ENCODE measurements at regions not wholly inside any gene's neighbourhood (a gene's known extent, or its start where the extent isn't known, plus 50 kb on each side); places are given as distances from the start of the nearest gene placed in this dataset.
"Not testable (repeated sequence)": the region's sequence is repeated elsewhere in the genome, so short reads cannot be mapped to it uniquely, and the experiment has no call there.

- H2AFZ ChIP-seq (ENCODE audit: insufficient read depth, low read depth, low read length, poor library complexity, severe bottlenecking), result no peak overlapping the region
- no peaks in the 10 kb centered on the region for H3K27me3 ChIP-seq (ENCODE audit: control insufficient read depth in 2 of 2, insufficient read depth in 2 of 2, low read length in 2 of 2)
- H3K9me3 ChIP-seq (replicated peaks in 1 of 2; ENCODE audit: control insufficient read depth in 1 of 2, insufficient read depth in 1 of 2, low read length in 2 of 2), result no peaks in the 10 kb centered on the region
- no peaks in the 10 kb centered on the region for H4K20me1 ChIP-seq (ENCODE audit: insufficient read depth, low read length)
- H3K9ac ChIP-seq (ENCODE audit: insufficient read depth, low read length, poor library complexity, severe bottlenecking), result no peak overlapping the region
- H3K27me3 Mint-ChIP-seq (ENCODE audit: low read depth in 3 of 3), result peaks cover 0 to 3% (median 1%) of the 10 kb centered on the region in 3 donors
- no peaks in the 10 kb centered on the region for H3K4me1 ChIP-seq (ENCODE audit: control insufficient read depth in 1 of 2, insufficient read depth in 2 of 2, low read length in 2 of 2)
- no peaks in the 10 kb centered on the region for H3K36me3 Mint-ChIP-seq
- no peak overlapping the region for H3K27ac Mint-ChIP-seq
- DNase-seq, result no peak
- H3K27ac ChIP-seq (ENCODE audit: low read depth in 1 of 2, low read length in 2 of 2), result no peak overlapping the region
- H3K9me3 Mint-ChIP-seq, result peaks cover 0 to 6% (median 4%) of the 10 kb centered on the region in 7 donors
- H3K4me3 ChIP-seq (replicated peaks in 1 of 3; ENCODE audit: low read depth in 2 of 3, low read length in 3 of 3), result no peak overlapping the region
- no peak overlapping the region for H3K4me2 ChIP-seq (replicated peaks; ENCODE audit: extremely low read depth, low read length, poor library complexity, severe bottlenecking)
- H3K36me3 ChIP-seq (replicated peaks in 1 of 2; ENCODE audit: control insufficient read depth in 1 of 2, insufficient read depth in 2 of 2, low read length in 2 of 2), result no peaks in the 10 kb centered on the region
- WGBS (ENCODE audit: insufficient coverage), result no CpG with 5 or more reads among the region's 1 CpG
- TF ChIP-seq CTCF (IDR thresholded peaks at IDR 0.05), result no peak
- no peaks in the 10 kb centered on the region for H3K4me1 Mint-ChIP-seq
- H3K79me2 ChIP-seq (ENCODE audit: insufficient read depth, low read length), result no peaks in the 10 kb centered on the region
- intact Hi-C loops (cut with micrococcal nuclease), result no loop called here
- H3K4me3 Mint-ChIP-seq, result no peak overlapping the region
Measured at GRCh38 chr1:165965857-165966256, 138.4 kb downstream of the UCK2 start.

- H2AFZ ChIP-seq (ENCODE audit: insufficient read depth, low read depth, low read length, poor library complexity, severe bottlenecking); H3K9me3 Mint-ChIP-seq; H3K4me3 Mint-ChIP-seq; H3K4me1 Mint-ChIP-seq; H3K79me2 ChIP-seq (ENCODE audit: insufficient read depth, low read length); H3K9me3 ChIP-seq (replicated peaks in 1 of 2; ENCODE audit: control insufficient read depth in 1 of 2, insufficient read depth in 1 of 2, low read length in 2 of 2); H3K36me3 Mint-ChIP-seq; H3K36me3 ChIP-seq (replicated peaks in 1 of 2; ENCODE audit: control insufficient read depth in 1 of 2, insufficient read depth in 2 of 2, low read length in 2 of 2); H3K4me2 ChIP-seq (replicated peaks; ENCODE audit: extremely low read depth, low read length, poor library complexity, severe bottlenecking); DNase-seq; H3K27ac Mint-ChIP-seq; intact Hi-C loops (cut with micrococcal nuclease); H3K27me3 Mint-ChIP-seq (ENCODE audit: low read depth in 3 of 3); H3K27ac ChIP-seq (ENCODE audit: low read depth in 1 of 2, low read length in 2 of 2); H3K27me3 ChIP-seq (ENCODE audit: control insufficient read depth in 2 of 2, insufficient read depth in 2 of 2, low read length in 2 of 2); H4K20me1 ChIP-seq (ENCODE audit: insufficient read depth, low read length); H3K4me1 ChIP-seq (ENCODE audit: control insufficient read depth in 1 of 2, insufficient read depth in 2 of 2, low read length in 2 of 2); H3K9ac ChIP-seq (ENCODE audit: insufficient read depth, low read length, poor library complexity, severe bottlenecking); H3K4me3 ChIP-seq (replicated peaks in 1 of 3; ENCODE audit: low read depth in 2 of 3, low read length in 3 of 3): not testable (repeated sequence)
- WGBS (ENCODE audit: insufficient coverage), result 60% methylated on average over 1 of the region's 4 CpGs
Measured at GRCh38 chr1:165969366-165969765, 142.0 kb downstream of the UCK2 start.

Data from CD14-positive monocyte (primary cell).